Panc1 (cell line): ENCODE measurements at regions not wholly inside any gene's neighbourhood (a gene's known extent, or its start where the extent isn't known, plus 50 kb on each side); places are given as distances from the start of the nearest gene placed in this dataset.

ENCODE experiments used
- ATAC-seq: fragments of 200-7000 bp; cut with Tn5 transposase; 2 replicates; pipeline ENCODE4 v1.9.1; 2020; ENCODE audit warnings: mild to moderate bottlenecking, moderate library complexity
- BruUV-seq: library from RNA; stranded (reverse); fragments of 400-500 nt; replicated peaks from 2 replicates; lab custom pipeline; 2021; lab: Mats Ljungman, UMichigan
- CTCF ChIA-PET: fragments of 300-600 bp; sonication (Branson Sonifier 250); formaldehyde crosslinking; loops from one replicate; lab custom pipeline; 2022; ENCODE audit warnings: antibody characterized with exemption; lab: Charles Lee
- POLR2A ChIA-PET: fragments of 300-600 bp; sonication (Branson Sonifier 250); formaldehyde crosslinking; loops from one replicate; lab custom pipeline; 2022; ENCODE audit warnings: antibody characterized with exemption; lab: Charles Lee
- DNase-seq: peaks from one replicate; pipeline ENCODE4 v3.0.0-alpha.2; 2010; ENCODE audit warnings: low read depth, low spot score
- H3K27ac ChIP-seq: 2 replicates; pipeline ENCODE4 v1.5.1; 2011; ENCODE audit warnings: mild to moderate bottlenecking, low read length, inconsistent platforms
- H3K27me3 ChIP-seq: fragments of 200-500 bp; sonication (Bioruptor generic); 2 replicates; pipeline ENCODE4 v1.6.0; 2014; ENCODE audit warnings: low read length, inconsistent platforms; ENCODE audit not compliant: control insufficient read depth, insufficient read depth
- H3K36me3 ChIP-seq: fragments of 200-500 bp; sonication (Bioruptor generic); 2 replicates; pipeline ENCODE4 v1.5.1; 2014; ENCODE audit warnings: inconsistent platforms, mild to moderate bottlenecking, low read length, moderate library complexity; ENCODE audit not compliant: control insufficient read depth, insufficient read depth
- H3K4me1 ChIP-seq: 2 replicates; pipeline ENCODE4 v1.5.1; 2011; ENCODE audit warnings: inconsistent platforms, mild to moderate bottlenecking, low read length, moderate library complexity; ENCODE audit not compliant: control insufficient read depth, insufficient read depth
- H3K4me3 ChIP-seq, 2 experiments: 2 replicates each; pipeline ENCODE4 v1.5.1; 2011 to 2012; ENCODE audit warnings: low read depth in 2 of 2, low read length in 2 of 2, mild to moderate bottlenecking in 2 of 2, inconsistent platforms in 1 of 2, moderate library complexity in 1 of 2
- H3K9me3 ChIP-seq: fragments of 200-500 bp; sonication (Bioruptor generic); 2 replicates; pipeline ENCODE4 v1.5.1; 2014; ENCODE audit warnings: low read depth, mild to moderate bottlenecking, inconsistent platforms, low read length, moderate library complexity; ENCODE audit not compliant: control insufficient read depth, insufficient read depth
- POLR2AphosphoS5 ChIP-seq: IDR thresholded peaks from 2 replicates; pipeline ENCODE4 v1.6.1; 2012; ENCODE audit warnings: mild to moderate bottlenecking, low read depth, low read length, moderate library complexity
- SIN3A ChIP-seq: IDR thresholded peaks from 2 replicates; pipeline ENCODE4 v1.6.1; 2012; ENCODE audit warnings: low read depth, mild to moderate bottlenecking, low read length, moderate library complexity, borderline replicate concordance; ENCODE audit not compliant: insufficient read depth
- TCF7L2 ChIP-seq: IDR thresholded peaks from 2 replicates; pipeline ENCODE4 v1.6.1; 2011; ENCODE audit warnings: mild to moderate bottlenecking, low read depth, low read length, inconsistent platforms
- in situ Hi-C: cut with HindIII; loops from 2 replicates; pipeline ENCODE4 v1.10.0; 2016; ENCODE audit warnings: low sequenced_read_pairs, low pct_unique_long_range_greater_than_20kb
- intact Hi-C: fragments of 100-400 bp; cut with micrococcal nuclease; formaldehyde crosslinking; loops from one replicate; pipeline ENCODE4 v1.10.0; 2022; ENCODE audit not compliant: unreplicated experiment
- TF ChIP-seq, protein P1 (sequence below), 2 experiments: IDR thresholded peaks; 2 replicates each; pipeline ENCODE4 v1.6.1; 2011 to 2012; ENCODE audit warnings: low read depth in 2 of 2, control low read depth in 1 of 2, low read length in 1 of 2, mild to moderate bottlenecking in 1 of 2, moderate library complexity in 1 of 2; ENCODE audit not compliant: insufficient read depth in 1 of 2
- TF ChIP-seq, protein P2 (sequence below): fragments of 450-650 bp; IDR thresholded peaks from 2 replicates; pipeline ENCODE4 v1.5.1; 2017; ENCODE audit warnings: mild to moderate bottlenecking

DNA sequence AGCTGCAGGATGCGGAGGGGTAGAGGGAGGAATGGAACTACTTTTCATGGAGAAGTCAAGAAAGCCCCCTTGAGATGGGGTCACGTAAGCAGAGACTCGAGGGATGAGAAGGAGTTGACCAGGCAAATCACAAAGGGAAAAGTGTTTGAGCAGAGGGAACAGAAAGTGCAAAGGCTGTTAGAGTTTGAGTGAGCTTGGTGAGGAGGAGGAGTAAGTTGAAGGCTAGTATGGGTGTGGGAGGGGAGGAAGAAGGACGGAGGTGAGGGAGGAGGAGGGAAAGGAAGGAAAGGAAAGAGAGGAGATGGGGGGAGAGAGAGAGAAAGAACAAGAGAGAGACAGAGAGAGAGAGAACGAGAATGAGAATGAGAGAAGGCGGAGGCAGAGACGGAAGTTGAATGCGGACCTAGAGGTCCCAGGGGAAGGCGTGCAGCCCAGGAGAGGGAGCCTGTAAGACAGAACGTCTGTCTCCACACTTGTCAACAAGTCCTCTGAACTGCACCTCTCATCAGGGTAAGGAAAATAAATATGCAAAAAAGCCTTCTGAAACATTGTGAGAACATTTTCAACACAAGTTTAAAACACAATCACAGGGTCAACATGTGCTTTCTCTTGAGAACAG lies 279.8 kb upstream of the EEF2KMT start:
- no peak for ATAC-seq
- Histone ChIP-seq H3K27me3 (peaks cover 34% of the 10 kb centered on the region), H3K4me3 (no peak overlapping the region), H3K27ac (no peak overlapping the region), H3K36me3 (no peaks in the 10 kb centered on the region), H3K4me1 (no peaks in the 10 kb centered on the region), H3K9me3 (no peaks in the 10 kb centered on the region)
- DNase-seq: no peak
- ChIA-PET CTCF (no interaction called here), POLR2A (no interaction called here)
- intact Hi-C loops (no loop called here), in situ Hi-C loops (no loop called here)
- no TSS peak for BruUV-seq
- TF ChIP-seq TCF7L2: no peak
- TF ChIP-seq, protein P1, sequence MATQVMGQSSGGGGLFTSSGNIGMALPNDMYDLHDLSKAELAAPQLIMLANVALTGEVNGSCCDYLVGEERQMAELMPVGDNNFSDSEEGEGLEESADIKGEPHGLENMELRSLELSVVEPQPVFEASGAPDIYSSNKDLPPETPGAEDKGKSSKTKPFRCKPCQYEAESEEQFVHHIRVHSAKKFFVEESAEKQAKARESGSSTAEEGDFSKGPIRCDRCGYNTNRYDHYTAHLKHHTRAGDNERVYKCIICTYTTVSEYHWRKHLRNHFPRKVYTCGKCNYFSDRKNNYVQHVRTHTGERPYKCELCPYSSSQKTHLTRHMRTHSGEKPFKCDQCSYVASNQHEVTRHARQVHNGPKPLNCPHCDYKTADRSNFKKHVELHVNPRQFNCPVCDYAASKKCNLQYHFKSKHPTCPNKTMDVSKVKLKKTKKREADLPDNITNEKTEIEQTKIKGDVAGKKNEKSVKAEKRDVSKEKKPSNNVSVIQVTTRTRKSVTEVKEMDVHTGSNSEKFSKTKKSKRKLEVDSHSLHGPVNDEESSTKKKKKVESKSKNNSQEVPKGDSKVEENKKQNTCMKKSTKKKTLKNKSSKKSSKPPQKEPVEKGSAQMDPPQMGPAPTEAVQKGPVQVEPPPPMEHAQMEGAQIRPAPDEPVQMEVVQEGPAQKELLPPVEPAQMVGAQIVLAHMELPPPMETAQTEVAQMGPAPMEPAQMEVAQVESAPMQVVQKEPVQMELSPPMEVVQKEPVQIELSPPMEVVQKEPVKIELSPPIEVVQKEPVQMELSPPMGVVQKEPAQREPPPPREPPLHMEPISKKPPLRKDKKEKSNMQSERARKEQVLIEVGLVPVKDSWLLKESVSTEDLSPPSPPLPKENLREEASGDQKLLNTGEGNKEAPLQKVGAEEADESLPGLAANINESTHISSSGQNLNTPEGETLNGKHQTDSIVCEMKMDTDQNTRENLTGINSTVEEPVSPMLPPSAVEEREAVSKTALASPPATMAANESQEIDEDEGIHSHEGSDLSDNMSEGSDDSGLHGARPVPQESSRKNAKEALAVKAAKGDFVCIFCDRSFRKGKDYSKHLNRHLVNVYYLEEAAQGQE (IDR thresholded peaks at IDR 0.05; ENCODE audit: insufficient read depth in 1 of 2, low read depth in 2 of 2, low read length in 1 of 2): no peak
- no peak for TF ChIP-seq SIN3A
- TF ChIP-seq, protein P2, sequence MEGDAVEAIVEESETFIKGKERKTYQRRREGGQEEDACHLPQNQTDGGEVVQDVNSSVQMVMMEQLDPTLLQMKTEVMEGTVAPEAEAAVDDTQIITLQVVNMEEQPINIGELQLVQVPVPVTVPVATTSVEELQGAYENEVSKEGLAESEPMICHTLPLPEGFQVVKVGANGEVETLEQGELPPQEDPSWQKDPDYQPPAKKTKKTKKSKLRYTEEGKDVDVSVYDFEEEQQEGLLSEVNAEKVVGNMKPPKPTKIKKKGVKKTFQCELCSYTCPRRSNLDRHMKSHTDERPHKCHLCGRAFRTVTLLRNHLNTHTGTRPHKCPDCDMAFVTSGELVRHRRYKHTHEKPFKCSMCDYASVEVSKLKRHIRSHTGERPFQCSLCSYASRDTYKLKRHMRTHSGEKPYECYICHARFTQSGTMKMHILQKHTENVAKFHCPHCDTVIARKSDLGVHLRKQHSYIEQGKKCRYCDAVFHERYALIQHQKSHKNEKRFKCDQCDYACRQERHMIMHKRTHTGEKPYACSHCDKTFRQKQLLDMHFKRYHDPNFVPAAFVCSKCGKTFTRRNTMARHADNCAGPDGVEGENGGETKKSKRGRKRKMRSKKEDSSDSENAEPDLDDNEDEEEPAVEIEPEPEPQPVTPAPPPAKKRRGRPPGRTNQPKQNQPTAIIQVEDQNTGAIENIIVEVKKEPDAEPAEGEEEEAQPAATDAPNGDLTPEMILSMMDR: no peak
- no peak for TF ChIP-seq POLR2AphosphoS5

DNA sequence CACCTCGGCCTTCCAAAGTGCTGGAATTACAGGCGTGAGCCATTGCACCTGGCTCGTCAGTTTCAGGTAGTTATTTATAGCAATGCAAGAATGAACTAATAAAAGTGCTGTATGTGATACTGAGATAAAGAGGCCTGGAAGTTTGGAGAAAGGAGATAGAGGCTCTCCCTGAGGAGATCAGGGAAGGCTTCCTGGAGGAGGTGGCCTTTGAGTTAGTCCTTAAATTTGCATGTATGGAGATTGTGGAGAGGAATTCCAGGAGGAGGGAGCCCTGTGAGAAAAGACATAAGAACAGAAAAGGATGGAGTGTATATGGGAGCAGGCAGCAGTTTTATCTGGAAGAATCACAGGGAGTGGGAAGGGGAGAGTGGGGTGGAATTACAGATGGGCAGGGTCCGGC lies 276.6 kb upstream of the EEF2KMT start:
- intact Hi-C loops: no loop called here
- ChIA-PET CTCF (no interaction called here), POLR2A (no interaction called here)

More for the DNA sequence above, 276.6 kb upstream of the EEF2KMT start:
- no peaks in the 10 kb centered on the region for H3K4me1 ChIP-seq
- H3K4me3 ChIP-seq: no peak overlapping the region
- BruUV-seq: no TSS peak
- ATAC-seq (no peak), DNase-seq (no peak)
- no peak overlapping the region for H3K27ac ChIP-seq
- in situ Hi-C loops: no loop called here
- TF ChIP-seq, protein P2: no peak
- TF ChIP-seq, protein P1 (IDR thresholded peaks at IDR 0.05; ENCODE audit: insufficient read depth in 1 of 2, low read depth in 2 of 2, low read length in 1 of 2): no peak
- TF ChIP-seq TCF7L2: no peak
- TF ChIP-seq SIN3A: no peak
- no peak for TF ChIP-seq POLR2AphosphoS5
- H3K9me3 ChIP-seq: no peaks in the 10 kb centered on the region
- peaks cover 27% of the 10 kb centered on the region for H3K27me3 ChIP-seq
- H3K36me3 ChIP-seq: no peaks in the 10 kb centered on the region
